SJCRH30 (cell line): ENCODE measurements at regions not wholly inside any gene's neighbourhood (a gene's known extent, or its start where the extent isn't known, plus 50 kb on each side); places are given as distances from the start of the nearest gene placed in this dataset.
A peak's percentile ranks its signal among the peaks of the same experiment; 100 is the strongest.

Source experiments
- DNase-seq, 2 experiments: peaks; one replicate each; pipeline ENCODE4 v3.0.0-alpha.2; 2015 to 2020
- H3K27ac ChIP-seq: fragments of 250-450 bp; sonication (Bioruptor Pico); 2 replicates; pipeline ENCODE4 v1.5.1; 2020; ENCODE audit warnings: mild to moderate bottlenecking, moderate library complexity
- H3K27me3 ChIP-seq: fragments of 250-450 bp; sonication (Bioruptor Pico); 2 replicates; pipeline ENCODE4 v1.5.1; 2020; ENCODE audit warnings: mild to moderate bottlenecking, moderate library complexity
- H3K36me3 ChIP-seq: fragments of 250-450 bp; sonication (Bioruptor Pico); 2 replicates; pipeline ENCODE4 v1.5.1; 2020; ENCODE audit warnings: mild to moderate bottlenecking, moderate library complexity
- H3K4me1 ChIP-seq: fragments of 250-450 bp; sonication (Bioruptor Pico); 2 replicates; pipeline ENCODE4 v1.5.1; 2020; ENCODE audit warnings: mild to moderate bottlenecking, moderate library complexity
- H3K4me3 ChIP-seq: fragments of 250-450 bp; sonication (Bioruptor Pico); 2 replicates; pipeline ENCODE4 v1.5.1; 2020; ENCODE audit warnings: mild to moderate bottlenecking, moderate library complexity
- H3K9me3 ChIP-seq: fragments of 250-450 bp; sonication (Bioruptor Pico); replicated peaks from 2 replicates; pipeline ENCODE4 v1.5.1; 2020; ENCODE audit warnings: mild to moderate bottlenecking, moderate library complexity

DNA sequence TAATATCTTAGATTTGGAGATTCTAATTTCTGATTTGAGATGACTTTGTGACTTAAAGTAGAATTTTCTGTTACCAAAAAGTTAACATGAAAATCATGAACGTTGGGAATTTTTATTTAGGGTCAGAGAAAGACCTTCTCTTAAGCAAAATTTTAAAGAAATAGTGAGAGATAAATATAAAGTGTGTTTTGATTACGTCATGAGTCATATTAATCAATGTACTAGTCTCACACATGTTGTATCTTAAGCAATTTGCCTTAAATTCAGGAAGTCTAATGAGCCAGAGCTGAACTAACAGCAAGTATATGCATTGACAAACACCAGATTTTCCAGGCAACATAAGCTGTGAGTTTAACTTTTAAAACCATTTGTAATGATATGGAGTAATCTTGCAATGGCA is 765.5 kb upstream of the SORCS1 start:
- Histone ChIP-seq H3K4me3 (no peak overlapping the region), H3K27ac (no peak overlapping the region), H3K9me3 (no peaks in the 10 kb centered on the region), H3K36me3 (no peaks in the 10 kb centered on the region), H3K4me1 (no peaks in the 10 kb centered on the region), H3K27me3 (no peaks in the 10 kb centered on the region)
- no peak for DNase-seq

- no peak for DNase-seq
- Histone ChIP-seq H3K4me1 (no peaks in the 10 kb centered on the region), H3K9me3 (no peaks in the 10 kb centered on the region), H3K4me3 (no peak overlapping the region), H3K36me3 (no peaks in the 10 kb centered on the region), H3K27me3 (no peaks in the 10 kb centered on the region), H3K27ac (no peak overlapping the region)
Measured at GRCh38 chr10:107924458-107924857, 760.0 kb upstream of the SORCS1 start.

DNA sequence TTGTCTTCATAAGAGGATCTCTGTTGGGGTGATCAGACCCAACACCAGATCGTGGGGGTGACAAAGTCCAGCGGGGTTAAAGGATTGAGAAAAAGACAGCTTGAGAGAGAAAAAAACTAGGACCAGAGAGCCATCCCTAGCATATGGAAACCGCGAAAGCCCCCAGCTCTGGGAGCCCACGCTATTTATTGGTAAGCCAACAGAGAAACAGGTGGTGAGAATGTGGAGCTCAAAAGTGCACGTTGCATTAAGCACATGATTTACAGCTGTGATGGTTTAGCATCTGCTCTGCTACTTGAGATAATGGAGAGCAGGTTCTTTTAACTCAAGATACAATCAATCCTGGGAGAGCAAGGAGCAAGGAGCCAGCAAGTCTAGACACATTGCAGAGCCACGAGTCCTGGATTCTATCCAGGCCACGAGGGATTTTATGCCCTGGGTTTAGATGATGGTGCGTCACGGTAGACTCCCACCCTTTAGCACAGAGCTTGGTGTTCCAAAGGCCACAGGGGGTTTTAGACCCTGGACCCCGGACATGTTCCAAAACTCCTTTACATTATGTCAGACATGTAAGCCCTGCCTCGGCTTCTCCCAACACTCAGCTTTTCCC is 755.2 kb upstream of the SORCS1 start:
- Histone ChIP-seq H3K36me3 (no peaks in the 10 kb centered on the region), H3K4me3 (no peak overlapping the region), H3K27me3 (no peaks in the 10 kb centered on the region), H3K9me3 (0 out of 2 replicates have a peak, but pooled peaks cover 3% of the 10 kb centered on the region), H3K4me1 (no peaks in the 10 kb centered on the region), H3K27ac (no peak overlapping the region)
- peak; percentile 25 to 46 for DNase-seq

DNA sequence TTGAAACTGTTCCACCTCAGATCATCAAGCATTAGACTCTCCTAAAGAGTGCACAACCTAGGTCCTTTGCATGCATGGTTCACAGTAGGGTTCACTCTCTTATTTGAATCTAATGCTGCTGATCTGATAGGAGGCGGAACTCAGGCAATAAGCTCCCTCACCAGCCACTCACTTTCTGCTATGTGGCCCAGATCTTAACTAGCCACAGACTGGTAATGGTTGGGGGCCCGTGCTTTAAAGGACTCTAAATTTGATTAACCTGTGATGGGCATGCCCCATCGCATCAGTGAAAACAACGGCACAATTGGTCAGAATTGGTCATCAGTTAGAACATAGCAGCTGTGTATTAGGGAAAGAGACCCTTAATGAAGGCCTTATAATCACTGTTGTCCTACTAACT is 753.7 kb upstream of the SORCS1 start:
- Histone ChIP-seq H3K36me3 (no peaks in the 10 kb centered on the region), H3K9me3 (0 out of 2 replicates have a peak, but pooled peaks cover 3% of the 10 kb centered on the region), H3K4me1 (no peaks in the 10 kb centered on the region), H3K27me3 (no peaks in the 10 kb centered on the region), H3K4me3 (no peak overlapping the region), H3K27ac (no peak overlapping the region)
- DNase-seq: no peak

DNA sequence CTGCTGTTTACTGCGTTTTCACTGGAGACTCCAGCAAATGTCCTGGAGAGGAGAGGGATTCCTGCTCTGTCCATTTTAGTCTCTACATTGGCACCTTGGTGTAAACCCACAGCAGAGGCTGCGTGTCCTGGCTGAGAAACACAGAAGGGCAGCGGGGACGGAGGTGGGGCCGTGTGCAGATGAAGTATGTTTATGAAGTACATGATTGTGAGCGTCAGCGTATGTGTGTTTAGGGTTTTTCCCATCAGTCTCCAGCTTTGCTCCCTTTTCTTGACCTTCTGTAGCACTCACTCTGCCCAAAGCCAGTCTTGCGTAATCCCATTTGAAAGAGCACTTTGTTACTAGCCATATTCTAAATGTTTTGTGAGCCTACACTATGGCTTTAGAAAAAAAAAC is 750.7 kb upstream of the SORCS1 start:
- Histone ChIP-seq H3K9me3 (0 out of 2 replicates have a peak, but pooled peaks cover 3% of the 10 kb centered on the region), H3K4me1 (no peaks in the 10 kb centered on the region), H3K27ac (no peak overlapping the region), H3K27me3 (no peaks in the 10 kb centered on the region), H3K36me3 (no peaks in the 10 kb centered on the region), H3K4me3 (peak overlapping the region; percentile 54)
- peak in 1 of 2 experiments; percentile 22 for DNase-seq

- Histone ChIP-seq H3K36me3 (no peaks in the 10 kb centered on the region), H3K27me3 (no peaks in the 10 kb centered on the region), H3K4me1 (no peaks in the 10 kb centered on the region), H3K27ac (no peak overlapping the region), H3K4me3 (peak overlapping the region; percentile 54), H3K9me3 (0 out of 2 replicates have a peak, but pooled peaks cover 3% of the 10 kb centered on the region)
- DNase-seq: peak; percentile 9 to 17
Measured at GRCh38 chr10:107914450-107915214, 750.1 kb upstream of the SORCS1 start.

GRCh38 chr10:107913317-107914294 is 749.1 kb upstream of the SORCS1 start:
- 0 out of 2 replicates have a peak, but pooled peaks cover 3% of the 10 kb centered on the region for H3K9me3 ChIP-seq
- H3K36me3 ChIP-seq: no peaks in the 10 kb centered on the region
- no peak overlapping the region for H3K27ac ChIP-seq
- H3K4me3 ChIP-seq: no peak overlapping the region
- H3K27me3 ChIP-seq: no peaks in the 10 kb centered on the region
- DNase-seq: no peak
- H3K4me1 ChIP-seq: no peaks in the 10 kb centered on the region

- H3K36me3 ChIP-seq: no peaks in the 10 kb centered on the region
- DNase-seq: no peak
- no peak overlapping the region for H3K27ac ChIP-seq
- H3K4me3 ChIP-seq: no peak overlapping the region
- H3K27me3 ChIP-seq: no peaks in the 10 kb centered on the region
- H3K4me1 ChIP-seq: no peaks in the 10 kb centered on the region
- no peaks in the 10 kb centered on the region; the same call in 1 of the 2 replicates for H3K9me3 ChIP-seq
Measured at GRCh38 chr10:107901076-107901475, 736.6 kb upstream of the SORCS1 start.

GRCh38 chr10:107900131-107900530 is 735.6 kb upstream of the SORCS1 start:
- no peak overlapping the region for H3K4me3 ChIP-seq
- no peaks in the 10 kb centered on the region for H3K9me3 ChIP-seq
- no peaks in the 10 kb centered on the region for H3K27me3 ChIP-seq
- no peaks in the 10 kb centered on the region for H3K36me3 ChIP-seq
- DNase-seq: no peak
- no peaks in the 10 kb centered on the region for H3K4me1 ChIP-seq
- no peak overlapping the region for H3K27ac ChIP-seq

GRCh38 chr10:107899502-107900062 is 735.1 kb upstream of the SORCS1 start:
- Histone ChIP-seq H3K4me3 (no peak overlapping the region), H3K27ac (no peak overlapping the region), H3K27me3 (no peaks in the 10 kb centered on the region), H3K4me1 (no peaks in the 10 kb centered on the region), H3K36me3 (no peaks in the 10 kb centered on the region), H3K9me3 (no peaks in the 10 kb centered on the region)
- no peak for DNase-seq

DNA sequence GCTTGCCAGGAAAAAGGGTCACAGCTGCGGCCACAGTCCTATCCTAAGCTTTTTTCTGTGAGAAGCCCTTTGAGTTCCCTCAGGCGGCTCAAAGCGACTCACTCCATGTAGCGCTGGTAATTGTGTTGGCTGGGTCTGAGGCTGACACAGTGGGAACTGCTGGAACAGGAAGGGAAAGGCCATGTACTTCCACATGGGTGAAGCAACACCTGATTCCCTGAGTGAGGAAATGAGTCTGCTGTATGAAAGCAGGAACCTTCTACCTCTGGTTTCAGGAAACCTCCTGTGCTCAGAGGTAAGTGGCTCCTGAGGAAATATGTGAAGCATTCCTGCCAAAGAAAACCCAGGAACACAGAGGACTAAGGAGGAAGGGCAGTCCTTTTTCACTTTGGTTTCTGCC is 734.6 kb upstream of the SORCS1 start:
- H3K36me3 ChIP-seq: no peaks in the 10 kb centered on the region
- no peak overlapping the region for H3K4me3 ChIP-seq
- no peaks in the 10 kb centered on the region for H3K4me1 ChIP-seq
- H3K27me3 ChIP-seq: no peaks in the 10 kb centered on the region
- DNase-seq: no peak
- no peaks in the 10 kb centered on the region for H3K9me3 ChIP-seq
- H3K27ac ChIP-seq: no peak overlapping the region

DNA sequence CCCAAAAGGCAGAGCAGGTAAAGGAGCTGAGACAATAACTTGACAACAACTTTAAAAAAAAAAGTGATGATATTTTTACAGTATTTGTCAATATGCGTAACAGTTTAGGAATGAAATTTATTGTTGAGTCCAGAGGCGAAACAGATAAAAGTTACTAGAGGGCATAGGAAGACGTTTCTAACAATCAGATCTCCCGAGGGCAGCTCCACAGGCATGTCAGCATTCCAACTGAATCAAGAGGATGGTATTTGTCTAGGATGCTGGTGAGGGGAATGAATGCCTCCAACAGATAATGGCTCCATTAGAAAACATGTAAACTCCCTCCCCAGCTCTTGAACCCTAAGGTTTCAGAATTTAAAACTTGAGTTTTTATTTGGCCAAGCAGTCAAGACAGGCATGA is 733.9 kb upstream of the SORCS1 start:
- no peak for DNase-seq

DNA sequence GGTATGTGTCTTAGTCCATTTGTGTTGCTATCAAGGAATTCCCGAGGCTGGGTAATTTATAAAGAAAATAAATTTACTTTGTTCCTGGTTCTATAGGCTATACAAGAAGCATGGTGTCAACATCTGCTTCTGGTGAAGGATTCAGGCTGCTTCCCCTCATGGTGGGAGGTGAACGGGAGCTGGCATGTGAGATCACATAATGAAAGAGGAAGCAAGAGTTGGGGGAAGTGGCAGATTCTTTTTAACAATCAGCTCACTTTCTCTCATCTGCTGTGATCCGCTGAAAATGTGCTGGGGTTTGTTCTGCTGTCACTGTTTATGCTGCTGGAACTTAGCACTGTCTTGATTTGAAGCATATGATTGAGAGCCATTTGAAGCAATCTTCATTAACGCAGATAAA is 730.0 kb upstream of the SORCS1 start:
- Histone ChIP-seq H3K4me3 (no peak overlapping the region), H3K4me1 (no peaks in the 10 kb centered on the region), H3K9me3 (no peaks in the 10 kb centered on the region), H3K36me3 (no peaks in the 10 kb centered on the region), H3K27me3 (no peaks in the 10 kb centered on the region), H3K27ac (no peak overlapping the region)
- DNase-seq: no peak

More for the DNA sequence above, 733.9 kb upstream of the SORCS1 start:
- Histone ChIP-seq H3K27me3 (no peaks in the 10 kb centered on the region), H3K36me3 (no peaks in the 10 kb centered on the region), H3K4me3 (no peak overlapping the region), H3K4me1 (no peaks in the 10 kb centered on the region), H3K9me3 (no peaks in the 10 kb centered on the region), H3K27ac (no peak overlapping the region)

GRCh38 chr10:107889105-107889504 is 724.6 kb upstream of the SORCS1 start:
- Histone ChIP-seq H3K36me3 (no peaks in the 10 kb centered on the region), H3K27me3 (no peaks in the 10 kb centered on the region), H3K4me3 (no peak overlapping the region), H3K4me1 (no peaks in the 10 kb centered on the region), H3K27ac (no peak overlapping the region), H3K9me3 (no peaks in the 10 kb centered on the region)
- DNase-seq: no peak
